ENCODE measurements at regions not wholly inside any gene's neighbourhood (a gene's known extent, or its start where the extent isn't known, plus 50 kb on each side); places are given as distances from the start of the nearest gene placed in this dataset.

DNA sequence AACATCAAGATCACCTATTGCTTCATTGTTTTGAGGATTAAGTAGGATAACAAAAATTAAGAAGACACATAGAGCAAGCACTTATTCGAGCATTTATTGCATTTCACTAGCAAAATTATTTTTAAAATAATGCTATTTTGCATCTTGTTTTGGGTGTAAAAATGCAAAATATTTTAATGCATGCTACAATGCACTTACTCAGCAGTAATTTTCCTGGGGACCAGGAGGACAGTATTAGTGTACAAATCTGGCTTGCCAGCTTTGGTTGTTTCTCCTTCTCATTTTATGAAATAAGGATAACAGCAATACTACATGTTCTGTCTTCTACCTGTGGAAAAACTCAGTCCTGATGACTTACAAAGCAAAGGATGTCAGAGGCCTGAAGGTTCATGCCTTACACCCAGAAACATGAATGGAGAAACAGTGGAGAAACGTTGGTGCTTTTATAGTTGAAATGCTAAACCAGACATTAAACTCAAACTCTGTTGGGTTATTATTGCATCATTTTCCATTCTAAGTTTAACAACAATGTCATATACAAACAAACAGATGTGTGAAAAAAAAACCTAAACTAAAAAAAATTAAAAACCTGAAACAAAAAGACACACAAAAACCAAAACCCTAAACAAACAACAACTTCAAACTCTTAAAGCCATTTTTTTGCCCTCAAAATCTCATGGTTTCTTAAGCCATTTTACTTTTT is 50.2 kb upstream of the ATXN1 start:
- no peaks in the 10 kb centered on the region for H3K4me1 Mint-ChIP-seq
- CTCF ChIA-PET, result no interaction called here
- no peak overlapping the region for H3K4me3 Mint-ChIP-seq
- H3K27ac Mint-ChIP-seq, result no peak overlapping the region
- H3K9me3 Mint-ChIP-seq, result peaks cover 32% of the 10 kb centered on the region
- no peak for DNase-seq
- H3K36me3 Mint-ChIP-seq (ENCODE audit: low read depth), result peaks cover 11% of the 10 kb centered on the region
- peaks cover 4% of the 10 kb centered on the region for H3K27me3 Mint-ChIP-seq
- POLR2A ChIA-PET, result no interaction called here
